Sigmoid colon (tissue), 4 donors: ENCODE measurements at regions not wholly inside any gene's neighbourhood (a gene's known extent, or its start where the extent isn't known, plus 50 kb on each side); places are given as distances from the start of the nearest gene placed in this dataset.

Experiments
- POLR2A ChIP-seq, 2 donors: fragments of 450-650 bp; IDR thresholded peaks; one replicate each; pipeline ENCODE4 v1.6.1; 2016; ENCODE audit warnings: antibody characterized with exemption in 2 of 2, mild to moderate bottlenecking in 2 of 2, moderate library complexity in 2 of 2
- POLR2AphosphoS5 ChIP-seq, 4 donors: sonication (generic); formaldehyde crosslinking; IDR thresholded peaks; one replicate each; pipeline ENCODE4 v1.6.1; 2017; ENCODE audit warnings: antibody characterized with exemption in 4 of 4
- TF ChIP-seq, protein P1 (sequence below), 4 experiments: fragments of 450-650 bp in 3 of 4; fragments of 200-600 bp in 1 of 4; IDR thresholded peaks; one replicate each; pipeline ENCODE4 v1.5.1; 2016 to 2019; ENCODE audit warnings: antibody characterized with exemption in 4 of 4, mild to moderate bottlenecking in 3 of 4, moderate library complexity in 2 of 4

DNA sequence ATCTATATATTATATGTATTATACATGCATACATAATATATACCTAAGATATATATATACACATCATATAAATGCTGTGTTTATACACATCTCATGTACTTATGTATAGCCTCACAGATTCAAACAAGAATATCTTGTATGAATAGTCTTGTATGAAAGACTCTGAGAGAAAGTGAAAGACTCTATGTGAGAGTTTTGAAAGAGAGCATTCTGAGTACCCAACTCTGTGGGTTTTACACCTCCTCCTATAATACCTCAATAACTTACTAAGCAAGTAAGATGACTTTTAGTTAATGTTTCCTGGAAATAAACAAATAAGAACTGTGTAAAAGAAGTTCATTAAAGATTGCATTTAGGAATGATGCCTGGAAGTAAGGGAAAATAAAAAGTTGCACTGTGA, 108.1 kb upstream of the GMNC start:
- TF ChIP-seq, protein P1, sequence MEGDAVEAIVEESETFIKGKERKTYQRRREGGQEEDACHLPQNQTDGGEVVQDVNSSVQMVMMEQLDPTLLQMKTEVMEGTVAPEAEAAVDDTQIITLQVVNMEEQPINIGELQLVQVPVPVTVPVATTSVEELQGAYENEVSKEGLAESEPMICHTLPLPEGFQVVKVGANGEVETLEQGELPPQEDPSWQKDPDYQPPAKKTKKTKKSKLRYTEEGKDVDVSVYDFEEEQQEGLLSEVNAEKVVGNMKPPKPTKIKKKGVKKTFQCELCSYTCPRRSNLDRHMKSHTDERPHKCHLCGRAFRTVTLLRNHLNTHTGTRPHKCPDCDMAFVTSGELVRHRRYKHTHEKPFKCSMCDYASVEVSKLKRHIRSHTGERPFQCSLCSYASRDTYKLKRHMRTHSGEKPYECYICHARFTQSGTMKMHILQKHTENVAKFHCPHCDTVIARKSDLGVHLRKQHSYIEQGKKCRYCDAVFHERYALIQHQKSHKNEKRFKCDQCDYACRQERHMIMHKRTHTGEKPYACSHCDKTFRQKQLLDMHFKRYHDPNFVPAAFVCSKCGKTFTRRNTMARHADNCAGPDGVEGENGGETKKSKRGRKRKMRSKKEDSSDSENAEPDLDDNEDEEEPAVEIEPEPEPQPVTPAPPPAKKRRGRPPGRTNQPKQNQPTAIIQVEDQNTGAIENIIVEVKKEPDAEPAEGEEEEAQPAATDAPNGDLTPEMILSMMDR (IDR thresholded peaks at IDR 0.05), result no peak
- no peak for TF ChIP-seq POLR2AphosphoS5 (IDR thresholded peaks at IDR 0.05)
- no peak for TF ChIP-seq POLR2A (IDR thresholded peaks at IDR 0.05)
